WI38 (cell line): ENCODE measurements at regions not wholly inside any gene's neighbourhood (a gene's known extent, or its start where the extent isn't known, plus 50 kb on each side); places are given as distances from the start of the nearest gene placed in this dataset.

Experiments used
- H3K4me3 ChIP-seq: 2 replicates; pipeline ENCODE4 v1.5.1; 2011; ENCODE audit warnings: low read depth, mild to moderate bottlenecking, control low read depth, low read length
- TF ChIP-seq, protein P1 (sequence below): IDR thresholded peaks from 2 replicates; pipeline ENCODE4 v1.5.1; 2012; ENCODE audit warnings: low read depth, mild to moderate bottlenecking, control low read depth, low read length

GRCh38 chr13:38590796-38591507 is 95.9 kb upstream of the FREM2 start:
- H3K4me3 ChIP-seq = no peak overlapping the region
- TF ChIP-seq, protein P1, sequence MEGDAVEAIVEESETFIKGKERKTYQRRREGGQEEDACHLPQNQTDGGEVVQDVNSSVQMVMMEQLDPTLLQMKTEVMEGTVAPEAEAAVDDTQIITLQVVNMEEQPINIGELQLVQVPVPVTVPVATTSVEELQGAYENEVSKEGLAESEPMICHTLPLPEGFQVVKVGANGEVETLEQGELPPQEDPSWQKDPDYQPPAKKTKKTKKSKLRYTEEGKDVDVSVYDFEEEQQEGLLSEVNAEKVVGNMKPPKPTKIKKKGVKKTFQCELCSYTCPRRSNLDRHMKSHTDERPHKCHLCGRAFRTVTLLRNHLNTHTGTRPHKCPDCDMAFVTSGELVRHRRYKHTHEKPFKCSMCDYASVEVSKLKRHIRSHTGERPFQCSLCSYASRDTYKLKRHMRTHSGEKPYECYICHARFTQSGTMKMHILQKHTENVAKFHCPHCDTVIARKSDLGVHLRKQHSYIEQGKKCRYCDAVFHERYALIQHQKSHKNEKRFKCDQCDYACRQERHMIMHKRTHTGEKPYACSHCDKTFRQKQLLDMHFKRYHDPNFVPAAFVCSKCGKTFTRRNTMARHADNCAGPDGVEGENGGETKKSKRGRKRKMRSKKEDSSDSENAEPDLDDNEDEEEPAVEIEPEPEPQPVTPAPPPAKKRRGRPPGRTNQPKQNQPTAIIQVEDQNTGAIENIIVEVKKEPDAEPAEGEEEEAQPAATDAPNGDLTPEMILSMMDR = no peak

DNA sequence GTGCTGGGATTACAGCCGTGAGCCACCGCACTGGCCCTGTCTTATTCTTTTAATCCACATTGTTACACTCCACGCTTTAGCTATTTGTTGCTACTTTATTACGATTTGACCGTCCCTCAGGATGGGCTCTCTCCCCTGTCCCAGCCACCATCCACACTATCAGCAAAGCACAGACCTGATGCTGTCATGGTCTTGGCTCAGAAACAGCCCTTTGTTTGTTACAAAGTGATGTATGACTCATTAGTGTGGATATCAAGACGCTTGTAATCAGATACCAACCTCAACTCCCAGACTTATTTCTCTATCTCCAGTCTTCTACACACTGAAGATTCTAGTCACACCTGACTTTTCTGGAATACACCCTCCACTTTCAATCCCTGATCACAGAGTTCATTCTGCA is 84.6 kb upstream of the FREM2 start:
- H3K4me3 ChIP-seq = no peak overlapping the region
- TF ChIP-seq, protein P1 = no peak

DNA sequence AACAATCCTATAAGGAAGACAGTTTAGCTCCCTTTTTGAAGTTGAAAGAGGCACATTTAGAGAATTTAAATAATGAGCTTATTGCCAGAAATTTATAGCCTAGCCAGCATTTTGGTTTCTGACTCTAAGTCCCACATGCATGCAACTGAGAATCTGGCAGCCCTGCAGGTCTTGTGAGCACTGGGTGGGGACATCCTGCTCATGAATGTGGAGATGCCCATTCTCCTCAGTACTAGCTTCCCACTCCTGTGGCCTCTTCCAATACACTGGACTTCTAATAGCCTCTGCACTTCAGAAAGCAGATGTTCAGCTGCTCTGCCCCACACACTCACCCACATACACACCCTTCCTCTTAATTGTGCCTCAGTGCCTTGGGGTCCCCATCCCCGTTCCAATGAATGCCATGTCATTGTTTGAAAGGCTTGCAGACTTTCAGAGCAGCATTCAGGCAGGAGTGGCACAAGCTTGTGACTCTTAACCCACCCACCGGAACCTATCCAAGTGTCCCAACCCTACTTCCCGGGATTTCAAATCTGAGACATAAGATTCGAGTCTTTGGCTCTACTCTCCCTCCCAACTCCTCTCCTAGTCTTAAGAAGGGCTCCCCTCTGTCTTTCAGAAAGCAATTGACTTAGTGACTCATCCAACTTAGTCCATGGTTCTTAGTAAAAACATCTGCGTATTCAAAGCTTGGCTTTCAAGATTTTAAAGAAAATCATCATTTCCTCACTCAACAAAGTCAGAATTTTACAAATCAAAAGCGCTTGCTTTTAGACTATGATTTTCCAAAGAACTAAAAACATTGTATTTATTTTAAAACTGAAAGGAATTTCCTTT is 80.0 kb upstream of the FREM2 start:
- TF ChIP-seq, protein P1 = no peak
- no peak overlapping the region for H3K4me3 ChIP-seq

DNA sequence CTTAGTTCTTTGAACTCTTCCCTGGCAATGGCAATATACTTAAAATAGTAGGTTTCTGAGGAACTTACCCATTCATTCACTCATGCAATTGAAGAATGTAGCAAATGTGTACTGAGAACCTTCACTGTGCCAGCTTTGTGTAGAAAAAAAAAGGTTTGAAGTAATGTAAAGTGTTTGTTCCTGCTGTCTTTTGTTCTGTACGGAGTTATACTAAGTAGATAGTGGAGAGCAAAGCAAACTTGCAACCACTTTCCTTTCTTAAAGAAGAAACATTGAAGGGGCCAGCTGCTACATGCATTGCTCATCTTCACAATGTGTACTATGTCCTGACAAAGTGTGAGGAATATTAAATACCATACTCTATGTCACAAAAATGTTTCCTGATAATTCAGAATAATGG is 68.9 kb upstream of the FREM2 start:
- TF ChIP-seq, protein P1 = no peak

GRCh38 chr13:38618336-38618735 is 68.5 kb upstream of the FREM2 start:
- no peak overlapping the region for H3K4me3 ChIP-seq
- TF ChIP-seq, protein P1 = no peak

More for the DNA sequence above, 68.9 kb upstream of the FREM2 start:
- H3K4me3 ChIP-seq = no peak overlapping the region

DNA sequence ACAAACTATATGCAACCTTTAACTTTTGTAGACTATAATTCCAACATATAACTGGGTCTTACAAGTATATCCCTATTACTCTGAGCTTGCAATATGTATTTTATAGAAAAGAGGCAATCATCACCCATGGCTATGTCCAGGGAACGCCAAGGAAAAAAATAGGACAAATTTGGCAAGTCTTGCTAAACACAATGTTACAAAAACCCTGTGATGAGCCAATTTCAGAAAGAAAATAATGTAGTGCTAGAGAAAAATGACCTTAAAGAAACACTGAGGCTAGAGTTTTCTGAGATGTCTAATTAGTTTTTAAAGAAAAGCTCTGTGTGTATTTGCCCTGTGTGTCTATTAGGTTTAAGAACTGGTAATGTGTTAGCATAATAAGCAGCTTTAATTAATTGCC is 68.0 kb upstream of the FREM2 start:
- TF ChIP-seq, protein P1 = no peak
- no peak overlapping the region for H3K4me3 ChIP-seq

DNA sequence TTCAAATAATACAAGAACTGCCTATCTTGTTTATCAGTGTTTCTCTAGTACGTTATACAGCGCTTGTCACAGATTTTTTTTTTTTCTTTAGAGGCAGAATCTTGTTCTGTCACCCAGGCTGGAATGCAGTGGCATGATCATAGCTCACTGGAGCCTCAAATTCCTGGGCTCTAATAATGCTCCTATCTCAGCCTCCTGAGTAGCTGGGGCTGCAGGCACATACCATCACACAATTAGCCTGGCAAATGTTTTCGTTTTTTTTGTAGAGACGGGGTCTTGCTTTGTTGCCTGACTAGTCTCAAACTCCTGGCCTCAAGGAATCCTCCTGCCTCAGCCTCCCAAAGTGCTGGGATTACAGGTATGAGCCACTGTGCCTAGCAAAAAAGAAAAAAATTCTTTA is 66.0 kb upstream of the FREM2 start:
- no peak overlapping the region for H3K4me3 ChIP-seq
- TF ChIP-seq, protein P1 = no peak
